ENCODE measurements at regions not wholly inside any gene's neighbourhood (a gene's known extent, or its start where the extent isn't known, plus 50 kb on each side); places are given as distances from the start of the nearest gene placed in this dataset.
"Not testable (repeated sequence)": the region's sequence is repeated elsewhere in the genome, so short reads cannot be mapped to it uniquely, and the experiment has no call there.

GRCh38 chr11:38835966-38836365 lies 2237.9 kb upstream of the RAG2 start:
- no peak for TF ChIP-seq CEBPB (IDR thresholded peaks at IDR 0.05; ENCODE audit: low read depth)
- no peak for TF ChIP-seq ZNF274 (IDR thresholded peaks at IDR 0.05; ENCODE audit: low read depth, low read length)
- TF ChIP-seq CBX3 (IDR thresholded peaks at IDR 0.05; ENCODE audit: low read depth): no peak
- no peak for TF ChIP-seq FOSL1 (IDR thresholded peaks at IDR 0.05; ENCODE audit: low read depth)
- no peak for TF ChIP-seq JUND (IDR thresholded peaks at IDR 0.05)
- no peak for TF ChIP-seq YY1 (IDR thresholded peaks at IDR 0.05; ENCODE audit: extremely low read depth, insufficient replicate concordance, low read depth, low read length)
- no peak for TF ChIP-seq ZBTB33 (IDR thresholded peaks at IDR 0.05; ENCODE audit: extremely low read depth, insufficient replicate concordance, low read length)
- peaks cover 8 to 33% of the 10 kb centered on the region in 2 experiments; a peak in 3 of 4 replicates for H3K9me3 ChIP-seq (ENCODE audit: control insufficient read depth in 1 of 2, insufficient read depth in 1 of 2, low read depth in 1 of 2, low read length in 2 of 2)
- no peaks in the 10 kb centered on the region for H3K36me3 ChIP-seq (ENCODE audit: control insufficient read depth in 1 of 2, insufficient read depth in 2 of 2, low read length in 2 of 2)
- ATAC-seq (no peak), DNase-seq (ENCODE audit: low read depth, low spot score) (no peak)
- H3K4me2 ChIP-seq (ENCODE audit: low read length): no peak overlapping the region
- POLR2A ChIA-PET: no interaction called here
- no peak overlapping the region for H3K27ac ChIP-seq (ENCODE audit: low read depth, low read length)
- RAD21 ChIA-PET (ENCODE audit: low non-redundant PET in 1 of 2, low total read pairs in 2 of 2, uncharacterized antibody in 2 of 2, unreplicated experiment in 2 of 2): no interaction called here
- H2AFZ ChIP-seq (ENCODE audit: low read depth, low read length, poor library complexity, severe bottlenecking): no peak overlapping the region
- H3K9ac ChIP-seq (ENCODE audit: low read length): no peak overlapping the region
- no peaks in the 10 kb centered on the region for H3K4me1 ChIP-seq (ENCODE audit: control insufficient read depth in 1 of 2, insufficient read depth in 2 of 2, low read length in 2 of 2)
- H3K27me3 ChIP-seq (ENCODE audit: insufficient read depth, low read length): no peaks in the 10 kb centered on the region
- no peaks in the 10 kb centered on the region for H3K9me2 ChIP-seq (ENCODE audit: insufficient read depth)
- H3K79me2 ChIP-seq (ENCODE audit: insufficient read depth, low read length): no peaks in the 10 kb centered on the region
- no peaks in the 10 kb centered on the region for H4K20me1 ChIP-seq (ENCODE audit: insufficient read depth)
- CTCF ChIA-PET: no interaction called here
- no TSS peak for BruUV-seq (replicated peaks)
- no peak overlapping the region for H3K4me3 ChIP-seq (replicated peaks in 1 of 2; ENCODE audit: low read depth in 1 of 2, low read length in 2 of 2)
- intact Hi-C loops (cut with micrococcal nuclease): no loop called here

GRCh38 chr11:38824573-38824972 lies 2226.5 kb upstream of the RAG2 start:
- H3K9me2 ChIP-seq (ENCODE audit: insufficient read depth): no peaks in the 10 kb centered on the region
- no peak overlapping the region for H3K27ac ChIP-seq (ENCODE audit: low read depth, low read length)
- no TSS peak for BruUV-seq (replicated peaks)
- ATAC-seq (no peak), DNase-seq (ENCODE audit: low read depth, low spot score) (no peak)
- intact Hi-C loops (cut with micrococcal nuclease): no loop called here
- POLR2A ChIA-PET: no interaction called here
- H3K27me3 ChIP-seq (ENCODE audit: insufficient read depth, low read length): no peaks in the 10 kb centered on the region
- H3K4me1 ChIP-seq (ENCODE audit: control insufficient read depth in 1 of 2, insufficient read depth in 2 of 2, low read length in 2 of 2): no peaks in the 10 kb centered on the region
- no peak overlapping the region for H3K4me3 ChIP-seq (replicated peaks in 1 of 2; ENCODE audit: low read depth in 1 of 2, low read length in 2 of 2)
- H3K9ac ChIP-seq (ENCODE audit: low read length): no peak overlapping the region
- no peak for TF ChIP-seq TCF7L2 (IDR thresholded peaks at IDR 0.05; ENCODE audit: borderline replicate concordance, extremely low read depth, insufficient read depth, insufficient read length)
- TF ChIP-seq, protein P1, sequence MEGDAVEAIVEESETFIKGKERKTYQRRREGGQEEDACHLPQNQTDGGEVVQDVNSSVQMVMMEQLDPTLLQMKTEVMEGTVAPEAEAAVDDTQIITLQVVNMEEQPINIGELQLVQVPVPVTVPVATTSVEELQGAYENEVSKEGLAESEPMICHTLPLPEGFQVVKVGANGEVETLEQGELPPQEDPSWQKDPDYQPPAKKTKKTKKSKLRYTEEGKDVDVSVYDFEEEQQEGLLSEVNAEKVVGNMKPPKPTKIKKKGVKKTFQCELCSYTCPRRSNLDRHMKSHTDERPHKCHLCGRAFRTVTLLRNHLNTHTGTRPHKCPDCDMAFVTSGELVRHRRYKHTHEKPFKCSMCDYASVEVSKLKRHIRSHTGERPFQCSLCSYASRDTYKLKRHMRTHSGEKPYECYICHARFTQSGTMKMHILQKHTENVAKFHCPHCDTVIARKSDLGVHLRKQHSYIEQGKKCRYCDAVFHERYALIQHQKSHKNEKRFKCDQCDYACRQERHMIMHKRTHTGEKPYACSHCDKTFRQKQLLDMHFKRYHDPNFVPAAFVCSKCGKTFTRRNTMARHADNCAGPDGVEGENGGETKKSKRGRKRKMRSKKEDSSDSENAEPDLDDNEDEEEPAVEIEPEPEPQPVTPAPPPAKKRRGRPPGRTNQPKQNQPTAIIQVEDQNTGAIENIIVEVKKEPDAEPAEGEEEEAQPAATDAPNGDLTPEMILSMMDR (IDR thresholded peaks at IDR 0.05 in 2 of 3, conservative IDR thresholded peaks at IDR 0.05 in 1 of 3; ENCODE audit: borderline replicate concordance in 1 of 3, insufficient read depth in 1 of 3, low read depth in 2 of 3, low read length in 2 of 3): 0 out of 6 replicates have a peak, but pooled peaks of 2 of the 3 experiments have one; percentile 15 to 16
- no peak overlapping the region for H3K4me2 ChIP-seq (ENCODE audit: low read length)
- no peaks in the 10 kb centered on the region for H3K79me2 ChIP-seq (ENCODE audit: insufficient read depth, low read length)
- H2AFZ ChIP-seq (ENCODE audit: low read depth, low read length, poor library complexity, severe bottlenecking): no peak overlapping the region
- CTCF ChIA-PET: no interaction called here
- H4K20me1 ChIP-seq (ENCODE audit: insufficient read depth): no peaks in the 10 kb centered on the region
- RAD21 ChIA-PET (ENCODE audit: low non-redundant PET in 1 of 2, low total read pairs in 2 of 2, uncharacterized antibody in 2 of 2, unreplicated experiment in 2 of 2): interaction anchor here in 1 of 2 experiments (0.7 kb wide), 1 partner anchor 749 kb away, joined by 3 read pairs; no protein-coding TSS in a partner anchor
- peaks cover 5 to 22% of the 10 kb centered on the region in 2 experiments; a peak in 3 of 4 replicates for H3K9me3 ChIP-seq (ENCODE audit: control insufficient read depth in 1 of 2, insufficient read depth in 1 of 2, low read depth in 1 of 2, low read length in 2 of 2)
- no peaks in the 10 kb centered on the region for H3K36me3 ChIP-seq (ENCODE audit: control insufficient read depth in 1 of 2, insufficient read depth in 2 of 2, low read length in 2 of 2)

DNA sequence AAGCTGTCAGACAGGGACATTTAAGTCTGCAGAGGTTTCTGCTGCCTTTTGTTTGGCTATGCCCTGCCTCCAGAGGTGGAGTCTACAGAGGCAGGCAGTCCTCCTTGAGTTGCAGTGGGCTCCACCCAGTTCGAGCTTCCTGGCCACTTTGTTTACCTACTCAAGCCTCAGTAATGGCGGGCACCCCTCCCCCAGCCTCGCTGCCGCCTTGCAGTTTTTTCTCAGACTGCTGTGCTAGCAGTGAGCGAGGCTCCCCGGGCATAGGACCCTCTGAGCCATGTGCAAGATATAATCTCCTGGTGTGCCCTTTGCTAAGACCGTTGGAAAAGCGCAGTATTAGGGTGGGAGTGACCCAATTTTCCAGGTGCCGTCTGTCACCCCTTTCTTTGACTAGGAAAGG lies 2223.8 kb upstream of the RAG2 start:
- H4K20me1 ChIP-seq (ENCODE audit: insufficient read depth); CTCF ChIA-PET; H3K27me3 ChIP-seq (ENCODE audit: insufficient read depth, low read length); H3K9me2 ChIP-seq (ENCODE audit: insufficient read depth); H3K4me3 ChIP-seq (replicated peaks in 1 of 2; ENCODE audit: low read depth in 1 of 2, low read length in 2 of 2); POLR2A ChIA-PET; H3K36me3 ChIP-seq (ENCODE audit: control insufficient read depth in 1 of 2, insufficient read depth in 2 of 2, low read length in 2 of 2); intact Hi-C loops (cut with micrococcal nuclease); ATAC-seq; DNase-seq (ENCODE audit: low read depth, low spot score); BruUV-seq (replicated peaks); H3K4me2 ChIP-seq (ENCODE audit: low read length); H3K4me1 ChIP-seq (ENCODE audit: control insufficient read depth in 1 of 2, insufficient read depth in 2 of 2, low read length in 2 of 2); H2AFZ ChIP-seq (ENCODE audit: low read depth, low read length, poor library complexity, severe bottlenecking); RAD21 ChIA-PET (ENCODE audit: low non-redundant PET in 1 of 2, low total read pairs in 2 of 2, uncharacterized antibody in 2 of 2, unreplicated experiment in 2 of 2); H3K27ac ChIP-seq (ENCODE audit: low read depth, low read length); H3K9ac ChIP-seq (ENCODE audit: low read length); H3K79me2 ChIP-seq (ENCODE audit: insufficient read depth, low read length): not testable (repeated sequence)
- peaks cover 5 to 24% of the 10 kb centered on the region in 2 experiments; a peak in 3 of 4 replicates for H3K9me3 ChIP-seq (ENCODE audit: control insufficient read depth in 1 of 2, insufficient read depth in 1 of 2, low read depth in 1 of 2, low read length in 2 of 2)
